HepG2 (cell line): ENCODE measurements at regions not wholly inside any gene's neighbourhood (a gene's known extent, or its start where the extent isn't known, plus 50 kb on each side); places are given as distances from the start of the nearest gene placed in this dataset.

Experiments
- ATAC-seq: fragments of 200-7000 bp; cut with Tn5 transposase; 3 replicates; pipeline ENCODE4 v1.9.1; 2020; ENCODE audit warnings: mild to moderate bottlenecking, moderate library complexity
- BruUV-seq: library from RNA; stranded (reverse); fragments of 400-500 nt; replicated peaks from 2 replicates; lab custom pipeline; 2021; lab: Mats Ljungman, UMichigan
- CTCF ChIA-PET: fragments of 300-600 bp; formaldehyde crosslinking; extraction: SDS; loops from one replicate; lab custom pipeline; 2021; ENCODE audit warnings: low total read pairs, inconsistent platforms, low intra/inter-chr PET ratio; lab: Yijun Ruan, JAX
- POLR2A ChIA-PET: fragments of 350-600 bp; sonication (Branson Sonifier 250); formaldehyde crosslinking; loops from one replicate; lab custom pipeline; 2020; ENCODE audit warnings: antibody characterized with exemption, inconsistent platforms; lab: Yijun Ruan, JAX
- DNase-seq: peaks from one replicate; pipeline ENCODE4 v3.0.0-alpha.2; 2015; ENCODE audit warnings: low spot score
- FAIRE-seq: peaks from 3 replicates; lab custom pipeline; 2011; peaks lifted over from hg19 to GRCh38; lab: Jason Lieb, UNC
- H2AFZ ChIP-seq: one replicate; pipeline ENCODE4 v1.6.1; 2011; ENCODE audit warnings: low read length, inconsistent platforms
- H3K27ac ChIP-seq: fragments of 300-600 bp; 3 replicates; pipeline ENCODE4 v1.8.0; 2011; ENCODE audit warnings: mixed run types, mild to moderate bottlenecking, mixed read lengths, low read length, inconsistent platforms; ENCODE audit not compliant: insufficient read depth; ENCODE audit errors: extremely low read length
- H3K27me3 ChIP-seq, 2 experiments: fragments of 200-600 bp in 1 of 2; 2 replicates in 1 of 2; 3 replicates in 1 of 2; pipeline versions ENCODE4 v1.6.0 to v1.8.0; 2011; ENCODE audit warnings: low read length in 2 of 2, mild to moderate bottlenecking in 2 of 2, moderate library complexity in 2 of 2, inconsistent platforms in 1 of 2; ENCODE audit not compliant: insufficient read depth in 2 of 2, control insufficient read depth in 1 of 2
- H3K36me3 ChIP-seq, 2 experiments: fragments of 200-600 bp in 1 of 2; replicated peaks in 1 of 2; 2 replicates in 1 of 2; 3 replicates in 1 of 2; pipeline versions ENCODE4 v1.5.1 to v1.8.0; 2011; ENCODE audit warnings: low read length in 2 of 2, inconsistent platforms in 1 of 2; ENCODE audit not compliant: insufficient read depth in 2 of 2, control insufficient read depth in 1 of 2
- H3K4me1 ChIP-seq: 2 replicates; pipeline ENCODE4 v1.5.1; 2012; ENCODE audit warnings: low read length, inconsistent platforms; ENCODE audit not compliant: insufficient read depth
- H3K4me2 ChIP-seq: 2 replicates; pipeline ENCODE4 v1.6.0; 2011; ENCODE audit warnings: low read depth, low read length, inconsistent platforms
- H3K4me3 ChIP-seq, 3 experiments: fragments of 200-600 bp in 1 of 3; sonication (generic), shearing (Covaris generic) in 1 of 3; replicated peaks in 1 of 3; 2 replicates each; pipeline ENCODE4 v1.5.1; 2011 to 2016; ENCODE audit warnings: low read length in 3 of 3, inconsistent platforms in 2 of 3, low read depth in 2 of 3, mild to moderate bottlenecking in 2 of 3, control low read depth in 1 of 3, mixed read lengths in 1 of 3; ENCODE audit not compliant: insufficient read depth in 1 of 3
- H3K79me2 ChIP-seq: one replicate; pipeline ENCODE4 v1.6.1; 2011; ENCODE audit warnings: low read length, inconsistent platforms; ENCODE audit not compliant: insufficient read depth
- H3K9ac ChIP-seq: 2 replicates; pipeline ENCODE4 v1.6.0; 2011; ENCODE audit warnings: mild to moderate bottlenecking, low read depth, low read length, inconsistent platforms; ENCODE audit not compliant: insufficient read depth
- H3K9me3 ChIP-seq: 2 replicates; pipeline ENCODE4 v1.5.1; 2012; ENCODE audit warnings: mild to moderate bottlenecking, low read length
- H4K20me1 ChIP-seq: 2 replicates; pipeline ENCODE4 v1.6.0; 2011; ENCODE audit warnings: inconsistent platforms, mild to moderate bottlenecking, low read length, moderate library complexity; ENCODE audit not compliant: insufficient read depth
- ATRX ChIP-seq: sonication (generic); formaldehyde crosslinking; IDR thresholded peaks from 2 replicates; pipeline ENCODE4 v1.4.0; 2020; ENCODE audit warnings: missing genetic modification reagents, borderline replicate concordance
- BRCA1 ChIP-seq: sonication (generic); formaldehyde crosslinking; IDR thresholded peaks from 2 replicates; pipeline ENCODE4 v1.4.0; 2020; ENCODE audit warnings: missing genetic modification reagents
- JUNB ChIP-seq: sonication (generic); formaldehyde crosslinking; IDR thresholded peaks from 2 replicates; pipeline ENCODE4 v1.8.0; 2022; ENCODE audit warnings: missing genetic modification reagents, mild to moderate bottlenecking, borderline replicate concordance
- MED13 ChIP-seq: sonication (generic); formaldehyde crosslinking; IDR thresholded peaks from 2 replicates; pipeline ENCODE4 v1.5.0; 2020; ENCODE audit warnings: missing genetic modification reagents
- POLR2G ChIP-seq: fragments of 200-400 bp; formaldehyde crosslinking; IDR thresholded peaks from 2 replicates; pipeline ENCODE4 v1.6.1; 2018; ENCODE audit warnings: mild to moderate bottlenecking, low read depth, low read length, moderate library complexity
- XBP1 ChIP-seq: sonication (generic); formaldehyde crosslinking; IDR thresholded peaks from 2 replicates; pipeline ENCODE4 v1.5.0; 2020; ENCODE audit warnings: missing genetic modification reagents
- ZBTB8A ChIP-seq: sonication (generic); formaldehyde crosslinking; IDR thresholded peaks from 2 replicates; pipeline ENCODE4 v1.4.0; 2020; ENCODE audit warnings: mild to moderate bottlenecking, low read depth, missing genetic modification reagents, borderline replicate concordance
- ZNF20 ChIP-seq: sonication (generic); formaldehyde crosslinking; IDR thresholded peaks from 2 replicates; pipeline ENCODE4 v1.4.0; 2020; ENCODE audit warnings: mild to moderate bottlenecking, moderate library complexity, missing genetic modification reagents
- ZNF383 ChIP-seq: sonication (generic); formaldehyde crosslinking; IDR thresholded peaks from 2 replicates; pipeline ENCODE4 v1.4.0; 2020; ENCODE audit warnings: missing genetic modification reagents, mild to moderate bottlenecking, borderline replicate concordance
- ZNF550 ChIP-seq: sonication (generic); formaldehyde crosslinking; IDR thresholded peaks from 2 replicates; pipeline ENCODE4 v1.4.0; 2020; ENCODE audit warnings: mild to moderate bottlenecking, missing genetic modification reagents, borderline replicate concordance
- ZNF740 ChIP-seq: sonication (generic); formaldehyde crosslinking; IDR thresholded peaks from 2 replicates; pipeline ENCODE4 v1.4.0; 2020; ENCODE audit warnings: missing genetic modification reagents
- WGBS: methylation state at CpG from one replicate; pipeline ENCODE4 v1.1.6; 2017; ENCODE audit warnings: low lambda C conversion rate; 5-methylcytosine and 5-hydroxymethylcytosine counted together
- in situ Hi-C: cut with HindIII; loops from 2 replicates; pipeline ENCODE4 v1.10.0; 2017; ENCODE audit warnings: low pct_unique_long_range_greater_than_20kb; ENCODE audit not compliant: extremely low pct_ligation_motif_present
- intact Hi-C: fragments of 100-400 bp; cut with micrococcal nuclease; formaldehyde crosslinking; loops from one replicate; pipeline ENCODE4 v1.10.0; 2022; ENCODE audit not compliant: unreplicated experiment

GRCh38 chr4:137425281-137425680 lies 107.0 kb downstream of the PCDH18 start:
- intact Hi-C loops (no loop called here), in situ Hi-C loops (no loop called here)
- Histone ChIP-seq H3K9me3 (no peaks in the 10 kb centered on the region), H3K27ac (no peak overlapping the region), H3K27me3 (no peaks in the 10 kb centered on the region), H2AFZ (no peak overlapping the region), H3K4me1 (no peaks in the 10 kb centered on the region), H3K36me3 (no peaks in the 10 kb centered on the region), H3K4me2 (no peak overlapping the region), H3K4me3 (no peak overlapping the region), H3K79me2 (no peaks in the 10 kb centered on the region), H4K20me1 (no peaks in the 10 kb centered on the region), H3K9ac (no peak overlapping the region)
- POLR2A ChIA-PET, result no interaction called here
- BruUV-seq, result no TSS peak
- no peak for TF ChIP-seq MED13
- no peak for TF ChIP-seq ATRX (CRISPR knock-in tag)
- no peak for TF ChIP-seq POLR2G
- TF ChIP-seq ZNF20 (CRISPR knock-in tag), result no peak
- TF ChIP-seq ZBTB8A (CRISPR knock-in tag), result no peak
- no peak for FAIRE-seq
- CTCF ChIA-PET, result no interaction called here
- ATAC-seq, result no peak
- no peak for DNase-seq

GRCh38 chr4:137422666-137423065 lies 109.6 kb downstream of the PCDH18 start:
- Histone ChIP-seq H3K27ac (no peak overlapping the region), H3K4me1 (no peaks in the 10 kb centered on the region), H3K4me3 (no peak overlapping the region), H3K9ac (no peak overlapping the region), H2AFZ (no peak overlapping the region), H3K27me3 (no peaks in the 10 kb centered on the region), H3K79me2 (no peaks in the 10 kb centered on the region), H3K9me3 (no peaks in the 10 kb centered on the region), H4K20me1 (no peaks in the 10 kb centered on the region), H3K4me2 (no peak overlapping the region), H3K36me3 (no peaks in the 10 kb centered on the region)
- ATAC-seq (no peak), FAIRE-seq (no peak), DNase-seq (no peak)
- intact Hi-C loops (no loop called here), in situ Hi-C loops (no loop called here)
- TF ChIP-seq ZNF740 (CRISPR knock-in tag) (no peak), BRCA1 (CRISPR knock-in tag) (no peak), ZNF550 (no peak), ZNF383 (CRISPR knock-in tag) (no peak), JUNB (CRISPR knock-in tag) (no peak), XBP1 (CRISPR knock-in tag) (no peak)
- CTCF ChIA-PET, result no interaction called here
- BruUV-seq, result no TSS peak
- WGBS, result 39% methylated on average over 2 of the region's 2 CpGs
- POLR2A ChIA-PET, result no interaction called here
